Activated CD8-positive, alpha-beta memory T cell treated with anti-CD3 and anti-CD28 coated beads, Interleukin-2, amount 10 ng/mL, durations not matched to agents 7 days and 5 days (primary cell): ENCODE measurements at regions not wholly inside any gene's neighbourhood (a gene's known extent, or its start where the extent isn't known, plus 50 kb on each side); places are given as distances from the start of the nearest gene placed in this dataset.

Source experiments
- ATAC-seq: fragments of 150-1000 bp; cut with Tn5 transposase; one replicate; pipeline ENCODE4 v1.10.0; 2021; ENCODE audit warnings: moderate library complexity
- CTCF ChIA-PET: fragments of 350-600 bp; sonication (Branson Sonifier 250); formaldehyde crosslinking; loops from one replicate; lab custom pipeline; 2021; ENCODE audit warnings: antibody characterized with exemption; lab: Charles Lee
- DNase-seq: peaks from one replicate; pipeline ENCODE4 v3.0.0-alpha.2; 2020
- H3K27ac Mint-ChIP-seq: one replicate; pipeline ENCODE4 v1.8.0; 2021; ENCODE audit warnings: mild to moderate bottlenecking, mixed read lengths
- H3K27me3 Mint-ChIP-seq: one replicate; pipeline ENCODE4 v1.8.0; 2021; ENCODE audit warnings: mixed read lengths
- H3K36me3 Mint-ChIP-seq: one replicate; pipeline ENCODE4 v1.8.0; 2021; ENCODE audit warnings: mild to moderate bottlenecking, mixed read lengths
- H3K4me1 Mint-ChIP-seq: one replicate; pipeline ENCODE4 v1.8.0; 2021; ENCODE audit warnings: mixed read lengths
- H3K4me3 Mint-ChIP-seq: one replicate; pipeline ENCODE4 v1.8.0; 2021; ENCODE audit warnings: mild to moderate bottlenecking, moderate library complexity, mixed read lengths
- H3K9me3 Mint-ChIP-seq: one replicate; pipeline ENCODE4 v1.8.0; 2022; ENCODE audit warnings: low read depth, mixed read lengths

DNA sequence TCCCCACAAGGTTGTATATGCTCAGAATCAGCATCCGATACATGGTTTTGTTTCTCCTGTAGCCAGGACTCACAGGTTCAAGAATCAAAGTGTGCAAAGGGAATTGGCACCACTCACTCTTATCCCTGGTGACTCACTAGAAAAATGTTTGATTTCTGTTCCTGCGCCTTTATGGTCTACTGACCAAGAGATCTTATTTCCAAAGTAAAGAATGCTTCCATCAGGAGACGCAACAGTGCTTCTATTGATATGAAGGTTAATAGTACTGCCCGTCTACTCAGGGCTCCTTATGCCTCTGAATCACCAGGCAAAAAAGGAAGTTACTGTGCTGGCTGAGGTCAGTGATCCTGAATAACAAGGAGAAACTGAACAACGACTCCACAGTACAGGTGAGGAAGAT is 1392.0 kb upstream of the PRMT6 start:
- CTCF ChIA-PET: no interaction called here
- DNase-seq (no peak), ATAC-seq (no peak)
- Mint-ChIP-seq H3K27me3 (no peaks in the 10 kb centered on the region), H3K9me3 (peaks cover 9% of the 10 kb centered on the region), H3K36me3 (no peaks in the 10 kb centered on the region), H3K27ac (no peak overlapping the region), H3K4me3 (no peak overlapping the region), H3K4me1 (no peaks in the 10 kb centered on the region)

DNA sequence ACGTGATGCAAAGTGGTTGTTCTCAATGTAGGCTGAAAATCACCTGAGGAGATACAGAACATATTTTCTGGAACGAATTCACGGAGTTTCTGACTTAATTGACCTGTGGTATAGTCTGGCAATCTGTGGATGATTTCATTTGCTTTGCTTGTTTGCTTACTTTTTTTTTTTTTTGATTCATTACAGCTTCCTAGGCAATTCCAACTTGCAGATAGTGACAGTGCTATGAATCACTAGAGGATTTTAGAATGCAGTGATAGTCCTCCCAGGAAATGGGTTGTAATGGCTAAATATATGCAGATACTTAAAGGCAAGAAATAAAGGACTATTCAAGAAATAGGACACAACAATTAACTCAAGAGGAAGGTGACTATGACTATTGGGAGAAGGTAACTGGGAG is 1378.1 kb upstream of the PRMT6 start:
- CTCF ChIA-PET: no interaction called here
- Mint-ChIP-seq H3K4me3 (no peak overlapping the region), H3K27me3 (no peaks in the 10 kb centered on the region), H3K4me1 (no peaks in the 10 kb centered on the region), H3K27ac (no peak overlapping the region), H3K9me3 (peaks cover 9% of the 10 kb centered on the region), H3K36me3 (no peaks in the 10 kb centered on the region)
- ATAC-seq (no peak), DNase-seq (no peak)

- CTCF ChIA-PET: no interaction called here
- DNase-seq: no peak
- peaks cover 8% of the 10 kb centered on the region for H3K9me3 Mint-ChIP-seq
- no peak overlapping the region for H3K27ac Mint-ChIP-seq
- H3K27me3 Mint-ChIP-seq: no peaks in the 10 kb centered on the region
- H3K4me3 Mint-ChIP-seq: no peak overlapping the region
- no peak for ATAC-seq
- H3K4me1 Mint-ChIP-seq: no peaks in the 10 kb centered on the region
- no peaks in the 10 kb centered on the region for H3K36me3 Mint-ChIP-seq
These were observed 1371.8 kb upstream of the PRMT6 start for GRCh38 chr1:105684714-105685113.

DNA sequence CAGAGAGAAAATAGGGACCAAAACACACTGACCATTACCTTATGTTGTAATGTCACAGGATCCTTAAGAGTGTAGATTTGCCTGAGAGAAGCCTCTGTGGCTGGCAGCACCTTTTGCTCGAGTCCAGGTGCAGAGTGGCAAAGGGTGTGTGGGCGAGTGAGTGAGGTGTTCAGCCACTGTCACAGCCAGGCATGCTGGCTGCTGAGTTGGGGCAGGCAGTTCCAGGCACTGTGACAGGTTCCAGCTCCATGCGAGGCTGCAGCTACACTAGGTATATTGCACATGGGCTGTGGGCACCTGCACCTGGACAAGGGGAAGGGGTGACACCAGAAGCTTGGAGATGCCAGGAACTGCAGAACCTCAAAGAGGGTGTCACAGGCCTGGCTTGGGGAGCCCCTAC is 1370.4 kb upstream of the PRMT6 start:
- no peaks in the 10 kb centered on the region for H3K4me1 Mint-ChIP-seq
- peaks cover 8% of the 10 kb centered on the region for H3K9me3 Mint-ChIP-seq
- H3K27me3 Mint-ChIP-seq: no peaks in the 10 kb centered on the region
- ATAC-seq (no peak), DNase-seq (no peak)
- no peak overlapping the region for H3K4me3 Mint-ChIP-seq
- CTCF ChIA-PET: no interaction called here
- no peak overlapping the region for H3K27ac Mint-ChIP-seq
- no peaks in the 10 kb centered on the region for H3K36me3 Mint-ChIP-seq

DNA sequence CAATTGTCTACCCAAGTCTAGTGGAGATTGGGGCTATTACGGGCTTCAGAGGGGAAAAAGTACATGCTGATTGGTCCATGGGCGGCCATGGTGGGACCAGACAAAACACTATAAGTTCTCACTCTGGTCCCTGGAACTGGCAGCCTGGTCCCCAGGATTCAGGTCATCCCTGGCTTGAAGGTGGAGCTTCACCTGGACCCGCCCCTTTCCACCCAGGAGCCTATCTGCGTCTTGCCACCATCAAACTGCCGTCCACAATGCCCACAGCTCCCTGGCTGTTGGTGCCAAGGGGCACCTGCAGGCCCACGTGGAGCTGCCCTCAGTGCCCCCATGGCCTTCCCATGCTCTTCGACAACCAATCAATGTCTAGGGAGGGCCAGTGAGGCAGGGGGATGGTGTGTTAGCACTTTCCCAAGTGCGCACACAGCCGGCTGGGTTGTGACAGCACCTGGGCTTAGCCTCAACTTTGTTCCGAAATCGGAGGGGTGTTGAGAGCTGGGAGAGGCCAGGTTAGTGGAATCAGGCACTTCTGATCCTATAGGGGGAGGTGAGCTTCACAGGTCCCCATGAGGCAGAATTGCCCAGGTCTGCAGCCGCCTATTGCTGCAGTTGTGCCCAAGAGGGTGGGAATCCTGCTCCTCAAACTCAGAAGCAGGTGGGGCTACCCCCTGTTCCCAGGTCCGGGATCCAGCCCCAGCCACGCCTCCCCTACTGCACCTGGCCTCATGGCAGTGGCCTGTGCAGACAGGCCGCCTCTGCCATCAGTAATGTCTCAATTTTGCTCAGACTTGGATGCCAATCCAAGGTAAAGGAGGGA is 1369.4 kb upstream of the PRMT6 start:
- no peaks in the 10 kb centered on the region for H3K27me3 Mint-ChIP-seq
- CTCF ChIA-PET: no interaction called here
- H3K4me1 Mint-ChIP-seq: no peaks in the 10 kb centered on the region
- H3K36me3 Mint-ChIP-seq: no peaks in the 10 kb centered on the region
- H3K27ac Mint-ChIP-seq: no peak overlapping the region
- ATAC-seq: no peak
- no peak for DNase-seq
- peaks cover 8% of the 10 kb centered on the region for H3K9me3 Mint-ChIP-seq
- no peak overlapping the region for H3K4me3 Mint-ChIP-seq

DNA sequence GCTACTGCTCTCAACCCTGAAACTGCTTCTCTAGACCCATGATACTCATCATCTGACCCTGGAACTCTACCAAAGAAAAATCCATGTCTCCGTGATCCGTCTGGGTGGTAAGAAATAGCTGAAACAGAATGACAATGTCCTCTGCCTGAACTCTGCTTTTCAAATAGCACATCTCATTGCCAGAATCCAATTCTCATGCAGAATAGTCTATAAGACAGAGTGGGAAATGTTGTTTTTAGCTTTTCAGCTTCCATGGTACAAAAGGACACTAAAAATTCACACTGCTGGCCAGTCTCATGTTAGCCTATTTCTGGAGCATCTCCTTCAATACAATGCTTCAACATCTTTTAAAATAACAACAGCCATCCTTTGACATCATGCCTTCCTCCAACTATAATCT is 1355.8 kb upstream of the PRMT6 start:
- no peak overlapping the region for H3K4me3 Mint-ChIP-seq
- CTCF ChIA-PET: no interaction called here
- peaks cover 7% of the 10 kb centered on the region for H3K9me3 Mint-ChIP-seq
- ATAC-seq (no peak), DNase-seq (no peak)
- no peaks in the 10 kb centered on the region for H3K4me1 Mint-ChIP-seq
- no peaks in the 10 kb centered on the region for H3K27me3 Mint-ChIP-seq
- H3K36me3 Mint-ChIP-seq: no peaks in the 10 kb centered on the region
- H3K27ac Mint-ChIP-seq: no peak overlapping the region

DNA sequence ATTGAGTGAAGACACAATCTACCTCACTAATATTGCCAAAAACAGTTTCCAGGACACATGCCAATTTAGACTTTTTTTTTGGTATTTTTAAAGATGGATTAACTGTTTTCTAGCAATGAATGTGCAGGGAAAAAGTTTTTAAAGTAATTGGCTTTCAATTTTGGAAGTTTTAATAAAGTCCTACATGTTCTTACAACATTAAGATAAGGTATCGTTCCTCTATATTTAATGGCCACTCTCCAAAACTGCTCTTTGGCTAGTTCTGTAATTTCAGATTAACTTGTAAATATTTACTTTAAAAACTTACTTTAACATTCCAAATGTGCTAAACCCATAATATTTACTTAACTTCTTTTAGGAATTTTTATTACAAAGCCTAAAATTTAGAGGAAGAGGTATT is 1332.2 kb upstream of the PRMT6 start:
- DNase-seq (no peak), ATAC-seq (no peak)
- CTCF ChIA-PET: no interaction called here
- H3K9me3 Mint-ChIP-seq: peaks cover 5% of the 10 kb centered on the region
- H3K4me3 Mint-ChIP-seq: no peak overlapping the region
- no peaks in the 10 kb centered on the region for H3K36me3 Mint-ChIP-seq
- no peak overlapping the region for H3K27ac Mint-ChIP-seq
- H3K27me3 Mint-ChIP-seq: no peaks in the 10 kb centered on the region
- no peaks in the 10 kb centered on the region for H3K4me1 Mint-ChIP-seq

GRCh38 chr1:105730701-105731100 is 1325.8 kb upstream of the PRMT6 start:
- H3K9me3 Mint-ChIP-seq: peaks cover 13% of the 10 kb centered on the region
- ATAC-seq: no peak

GRCh38 chr1:105736349-105736748 is 1320.1 kb upstream of the PRMT6 start:
- no peaks in the 10 kb centered on the region for H3K4me1 Mint-ChIP-seq
- CTCF ChIA-PET: no interaction called here
- peaks cover 16% of the 10 kb centered on the region for H3K9me3 Mint-ChIP-seq
- DNase-seq (no peak), ATAC-seq (no peak)
- no peaks in the 10 kb centered on the region for H3K27me3 Mint-ChIP-seq
- H3K27ac Mint-ChIP-seq: no peak overlapping the region
- H3K36me3 Mint-ChIP-seq: no peaks in the 10 kb centered on the region
- H3K4me3 Mint-ChIP-seq: no peak overlapping the region

More at GRCh38 chr1:105730701-105731100, 1325.8 kb upstream of the PRMT6 start:
- DNase-seq: no peak
- no peaks in the 10 kb centered on the region for H3K27me3 Mint-ChIP-seq
- CTCF ChIA-PET: no interaction called here
- no peaks in the 10 kb centered on the region for H3K36me3 Mint-ChIP-seq
- no peak overlapping the region for H3K27ac Mint-ChIP-seq
- no peak overlapping the region for H3K4me3 Mint-ChIP-seq
- H3K4me1 Mint-ChIP-seq: no peaks in the 10 kb centered on the region

DNA sequence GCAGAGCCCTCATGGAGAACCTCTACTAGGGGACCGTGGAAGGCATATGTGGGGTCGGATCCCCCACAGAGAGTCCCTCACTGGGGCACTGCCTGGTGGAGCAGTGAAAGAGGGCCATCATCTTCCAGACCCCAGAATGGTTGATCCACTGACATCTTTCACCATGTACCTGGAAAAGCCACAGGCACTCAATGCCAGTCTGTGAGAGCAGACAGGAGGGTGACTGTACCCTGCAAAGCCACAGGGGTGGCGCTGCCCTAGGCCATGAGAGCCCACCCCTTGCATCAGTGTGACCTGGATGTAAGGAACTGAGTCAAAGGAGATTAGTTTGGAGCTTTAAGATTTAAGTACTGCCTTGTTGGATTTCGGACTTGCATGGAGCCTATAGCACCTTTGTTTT is 1276.7 kb upstream of the PRMT6 start:
- Mint-ChIP-seq H3K9me3 (peaks cover 3% of the 10 kb centered on the region), H3K27me3 (no peaks in the 10 kb centered on the region), H3K4me3 (no peak overlapping the region), H3K4me1 (no peaks in the 10 kb centered on the region), H3K27ac (no peak overlapping the region), H3K36me3 (no peaks in the 10 kb centered on the region)
- CTCF ChIA-PET: no interaction called here
- DNase-seq (no peak), ATAC-seq (no peak)

DNA sequence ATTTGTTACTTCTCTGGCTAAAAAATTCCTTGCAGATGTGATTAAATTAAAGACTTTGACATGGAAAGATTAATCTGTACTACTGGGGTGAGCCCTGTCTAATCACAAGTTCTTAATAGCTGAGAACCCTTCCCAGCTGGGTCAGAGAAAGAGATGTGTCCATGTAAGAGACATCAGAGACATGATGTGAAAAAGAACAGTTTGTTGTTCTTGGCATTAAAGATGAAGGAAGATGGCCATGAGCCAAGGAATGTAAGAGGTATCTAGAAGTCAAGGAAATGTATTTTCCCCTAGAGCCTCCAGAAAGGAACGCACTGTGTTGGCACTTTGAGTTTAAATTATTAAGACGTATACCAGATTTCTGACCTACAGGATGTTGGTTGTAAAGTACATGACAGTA is 1271.5 kb upstream of the PRMT6 start:
- Mint-ChIP-seq H3K27ac (no peak overlapping the region), H3K4me1 (no peaks in the 10 kb centered on the region), H3K36me3 (no peaks in the 10 kb centered on the region), H3K4me3 (no peak overlapping the region), H3K9me3 (peaks cover 7% of the 10 kb centered on the region), H3K27me3 (no peaks in the 10 kb centered on the region)
- CTCF ChIA-PET: no interaction called here
- ATAC-seq: no peak
- DNase-seq: no peak

GRCh38 chr1:105793536-105794146 is 1262.8 kb upstream of the PRMT6 start:
- ATAC-seq: no peak
- no peaks in the 10 kb centered on the region for H3K36me3 Mint-ChIP-seq
- DNase-seq: no peak
- H3K9me3 Mint-ChIP-seq: peaks cover 6% of the 10 kb centered on the region
- no peak overlapping the region for H3K4me3 Mint-ChIP-seq
- no peaks in the 10 kb centered on the region for H3K27me3 Mint-ChIP-seq
- CTCF ChIA-PET: no interaction called here
- no peaks in the 10 kb centered on the region for H3K4me1 Mint-ChIP-seq
- no peak overlapping the region for H3K27ac Mint-ChIP-seq

GRCh38 chr1:105795741-105796140 is 1260.7 kb upstream of the PRMT6 start:
- Mint-ChIP-seq H3K4me1 (no peaks in the 10 kb centered on the region), H3K4me3 (no peak overlapping the region), H3K27me3 (no peaks in the 10 kb centered on the region), H3K36me3 (no peaks in the 10 kb centered on the region), H3K9me3 (peaks cover 8% of the 10 kb centered on the region), H3K27ac (no peak overlapping the region)
- DNase-seq (no peak), ATAC-seq (no peak)
- CTCF ChIA-PET: no interaction called here

- CTCF ChIA-PET: no interaction called here
- Mint-ChIP-seq H3K4me1 (no peaks in the 10 kb centered on the region), H3K27me3 (no peaks in the 10 kb centered on the region), H3K4me3 (no peak overlapping the region), H3K36me3 (no peaks in the 10 kb centered on the region), H3K9me3 (peaks cover 16% of the 10 kb centered on the region), H3K27ac (no peak overlapping the region)
- ATAC-seq (no peak), DNase-seq (no peak)
These were observed 1225.8 kb upstream of the PRMT6 start for GRCh38 chr1:105830571-105831146.
